22Rv1 (cell line): ENCODE measurements at regions not wholly inside any gene's neighbourhood (a gene's known extent, or its start where the extent isn't known, plus 50 kb on each side); places are given as distances from the start of the nearest gene placed in this dataset.

Source experiments
- H3K27ac ChIP-seq: fragments of 450-650 bp; 2 replicates; pipeline ENCODE4 v1.5.1; 2017
- CTCF ChIP-seq: fragments of 450-650 bp; IDR thresholded peaks from 2 replicates; pipeline ENCODE4 v1.5.1; 2017; ENCODE audit warnings: mild to moderate bottlenecking
- ZFX ChIP-seq: fragments of 450-650 bp; IDR thresholded peaks from 2 replicates; pipeline ENCODE4 v1.6.1; 2017; ENCODE audit warnings: antibody characterized with exemption, borderline replicate concordance

- TF ChIP-seq ZFX (no peak), CTCF (no peak)
- H3K27ac ChIP-seq, result no peak overlapping the region
Measured at GRCh38 chr2:17051538-17051937, 385.9 kb upstream of the CYRIA start.

GRCh38 chr2:17043173-17043572 lies 377.5 kb upstream of the CYRIA start:
- TF ChIP-seq ZFX (no peak), CTCF (no peak)
- H3K27ac ChIP-seq, result no peak overlapping the region

GRCh38 chr2:17036361-17036760 lies 370.7 kb upstream of the CYRIA start:
- no peak for TF ChIP-seq CTCF
- TF ChIP-seq ZFX, result no peak
- no peak overlapping the region for H3K27ac ChIP-seq

- TF ChIP-seq ZFX (no peak), CTCF (no peak)
Measured at GRCh38 chr2:17035010-17035409, 369.4 kb upstream of the CYRIA start.

GRCh38 chr2:17030047-17030446 lies 364.4 kb upstream of the CYRIA start:
- no peak overlapping the region for H3K27ac ChIP-seq
- no peak for TF ChIP-seq CTCF
- no peak for TF ChIP-seq ZFX

More at GRCh38 chr2:17035010-17035409, 369.4 kb upstream of the CYRIA start:
- no peak overlapping the region for H3K27ac ChIP-seq

- TF ChIP-seq CTCF (no peak), ZFX (no peak)
- H3K27ac ChIP-seq, result no peak overlapping the region
Measured at GRCh38 chr2:17012297-17012696, 346.7 kb upstream of the CYRIA start.

GRCh38 chr2:17010104-17010503 lies 344.5 kb upstream of the CYRIA start:
- no peak overlapping the region for H3K27ac ChIP-seq
- no peak for TF ChIP-seq ZFX
- no peak for TF ChIP-seq CTCF
